Progenitor cell of endocrine pancreas (in vitro differentiated cells): ENCODE measurements at regions not wholly inside any gene's neighbourhood (a gene's known extent, or its start where the extent isn't known, plus 50 kb on each side); places are given as distances from the start of the nearest gene placed in this dataset.
"Not testable (repeated sequence)": the region's sequence is repeated elsewhere in the genome, so short reads cannot be mapped to it uniquely, and the experiment has no call there.

Experiments
- DNase-seq: peaks from one replicate; pipeline ENCODE4 v3.0.0; 2021; ENCODE audit warnings: low spot score; ENCODE audit not compliant: unreplicated experiment
- H3K27ac Mint-ChIP-seq: 2 replicates; pipeline ENCODE4 v1.8.0; 2021; ENCODE audit warnings: mild to moderate bottlenecking, moderate library complexity, mixed read lengths
- H3K27me3 Mint-ChIP-seq: 2 replicates; pipeline ENCODE4 v1.8.0; 2021; ENCODE audit warnings: mixed read lengths
- H3K36me3 Mint-ChIP-seq: 2 replicates; pipeline ENCODE4 v1.8.0; 2022; ENCODE audit warnings: mixed read lengths; ENCODE audit not compliant: insufficient read depth
- H3K4me1 Mint-ChIP-seq: 2 replicates; pipeline ENCODE4 v1.8.0; 2021; ENCODE audit warnings: low read depth, mixed read lengths
- H3K4me3 Mint-ChIP-seq: 2 replicates; pipeline ENCODE4 v1.8.0; 2021; ENCODE audit warnings: low read depth, mild to moderate bottlenecking, moderate library complexity, mixed read lengths
- H3K9me3 Mint-ChIP-seq: 2 replicates; pipeline ENCODE4 v1.8.0; 2021; ENCODE audit warnings: low read depth, mixed read lengths
- TF ChIP-seq, protein P1 (sequence below): fragments of 200-600 bp; sonication (generic); IDR thresholded peaks from one replicate; pipeline ENCODE4 v1.5.0; 2021; ENCODE audit warnings: antibody characterized with exemption, mild to moderate bottlenecking; ENCODE audit not compliant: unreplicated experiment

DNA sequence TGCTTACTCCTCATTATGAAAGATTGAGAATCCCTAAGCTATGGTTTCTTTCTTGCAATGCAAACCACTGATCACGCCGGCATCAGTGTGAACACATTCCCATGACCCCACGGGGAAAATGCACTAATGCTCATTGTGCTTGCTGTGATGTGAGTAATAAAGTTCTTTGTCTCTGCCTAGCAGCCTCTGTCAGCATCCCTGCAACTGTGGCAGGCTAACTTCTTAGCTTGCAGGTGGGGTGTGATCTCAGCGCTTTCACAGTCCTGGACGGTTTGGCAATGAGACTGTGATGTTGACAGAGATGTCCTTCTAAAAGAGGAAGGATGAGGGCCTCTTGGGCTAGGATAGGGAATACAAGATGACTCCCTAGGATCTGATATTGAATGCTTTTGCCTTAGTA lies 1218.7 kb downstream of the EFNA5 start:
- Mint-ChIP-seq H3K4me1 (no peaks in the 10 kb centered on the region), H3K27me3 (no peaks in the 10 kb centered on the region), H3K9me3 (peaks cover 3% of the 10 kb centered on the region), H3K27ac (no peak overlapping the region), H3K4me3 (no peak overlapping the region), H3K36me3 (no peaks in the 10 kb centered on the region)
- TF ChIP-seq, protein P1, sequence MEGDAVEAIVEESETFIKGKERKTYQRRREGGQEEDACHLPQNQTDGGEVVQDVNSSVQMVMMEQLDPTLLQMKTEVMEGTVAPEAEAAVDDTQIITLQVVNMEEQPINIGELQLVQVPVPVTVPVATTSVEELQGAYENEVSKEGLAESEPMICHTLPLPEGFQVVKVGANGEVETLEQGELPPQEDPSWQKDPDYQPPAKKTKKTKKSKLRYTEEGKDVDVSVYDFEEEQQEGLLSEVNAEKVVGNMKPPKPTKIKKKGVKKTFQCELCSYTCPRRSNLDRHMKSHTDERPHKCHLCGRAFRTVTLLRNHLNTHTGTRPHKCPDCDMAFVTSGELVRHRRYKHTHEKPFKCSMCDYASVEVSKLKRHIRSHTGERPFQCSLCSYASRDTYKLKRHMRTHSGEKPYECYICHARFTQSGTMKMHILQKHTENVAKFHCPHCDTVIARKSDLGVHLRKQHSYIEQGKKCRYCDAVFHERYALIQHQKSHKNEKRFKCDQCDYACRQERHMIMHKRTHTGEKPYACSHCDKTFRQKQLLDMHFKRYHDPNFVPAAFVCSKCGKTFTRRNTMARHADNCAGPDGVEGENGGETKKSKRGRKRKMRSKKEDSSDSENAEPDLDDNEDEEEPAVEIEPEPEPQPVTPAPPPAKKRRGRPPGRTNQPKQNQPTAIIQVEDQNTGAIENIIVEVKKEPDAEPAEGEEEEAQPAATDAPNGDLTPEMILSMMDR: no peak
- no peak for DNase-seq

DNA sequence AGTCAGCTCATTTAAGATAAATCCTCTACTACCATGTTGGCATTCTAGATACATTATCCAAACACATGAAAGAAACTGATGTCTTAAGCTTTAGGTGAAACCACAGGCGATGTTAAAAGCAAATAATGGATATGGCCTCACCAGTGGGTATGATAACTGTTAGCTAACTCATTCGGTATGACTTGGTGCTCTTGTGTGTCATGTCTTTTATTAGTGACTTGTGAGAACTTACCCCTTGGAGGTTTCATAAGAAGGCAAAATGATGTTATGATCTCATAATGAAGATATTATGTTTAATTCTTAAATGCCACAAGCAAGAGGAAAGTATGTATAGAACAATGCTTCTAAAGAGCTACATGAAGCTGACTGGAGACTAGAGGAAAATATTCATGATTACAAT lies 1227.0 kb downstream of the EFNA5 start:
- no peak overlapping the region for H3K4me3 Mint-ChIP-seq

DNA sequence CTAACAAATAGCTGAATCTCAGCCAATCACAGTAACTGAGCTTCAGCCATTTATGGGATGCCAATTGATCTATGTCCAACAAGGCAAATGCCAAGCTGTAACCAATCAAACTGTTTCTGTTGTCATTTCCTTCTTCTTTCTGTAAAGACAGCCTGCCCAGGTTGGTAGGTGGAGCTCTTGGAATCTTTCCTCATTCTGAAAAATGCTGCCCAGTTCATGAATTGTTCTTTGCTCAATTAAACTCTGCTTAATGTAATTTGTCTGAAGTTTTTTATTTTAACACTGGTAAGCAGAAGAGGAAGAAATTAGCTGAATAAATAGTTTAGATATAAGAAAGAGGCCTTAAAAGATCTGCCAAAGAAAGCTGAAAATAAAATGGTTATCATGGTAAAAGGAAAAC lies 1235.6 kb downstream of the EFNA5 start:
- H3K4me3 Mint-ChIP-seq: no peak overlapping the region
- H3K4me1 Mint-ChIP-seq: no peaks in the 10 kb centered on the region
- TF ChIP-seq, protein P1: no peak
- peaks cover 2% of the 10 kb centered on the region for H3K36me3 Mint-ChIP-seq
- H3K9me3 Mint-ChIP-seq: peaks cover 10% of the 10 kb centered on the region
- DNase-seq: no peak
- no peaks in the 10 kb centered on the region for H3K27me3 Mint-ChIP-seq
- no peak overlapping the region for H3K27ac Mint-ChIP-seq

More for the DNA sequence above, 1227.0 kb downstream of the EFNA5 start:
- H3K27me3 Mint-ChIP-seq: no peaks in the 10 kb centered on the region
- H3K9me3 Mint-ChIP-seq: peaks cover 3% of the 10 kb centered on the region
- DNase-seq: no peak
- no peak overlapping the region for H3K27ac Mint-ChIP-seq
- no peaks in the 10 kb centered on the region for H3K36me3 Mint-ChIP-seq
- peaks cover 2% of the 10 kb centered on the region for H3K4me1 Mint-ChIP-seq
- TF ChIP-seq, protein P1: no peak

DNA sequence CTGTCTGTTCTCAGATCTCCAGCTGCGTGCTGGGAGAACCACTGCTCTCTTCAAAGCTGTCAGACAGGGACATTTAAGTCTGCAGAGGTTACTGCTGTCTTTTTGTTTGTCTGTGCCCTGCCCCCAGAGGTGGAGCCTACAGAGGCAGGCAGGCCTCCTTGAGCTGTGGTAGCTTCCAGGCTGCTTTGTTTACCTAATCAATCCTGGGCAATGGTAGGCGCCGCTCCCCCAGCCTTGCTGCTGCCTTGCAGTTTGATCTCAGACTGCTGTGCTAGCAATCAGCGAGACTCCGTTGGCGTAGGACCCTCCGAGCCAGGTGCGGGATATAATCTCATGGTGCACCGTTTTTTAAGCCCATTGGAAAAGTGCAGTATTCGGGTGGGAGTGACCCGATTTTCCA lies 1240.0 kb downstream of the EFNA5 start:
- H3K9me3 Mint-ChIP-seq: peaks cover 17% of the 10 kb centered on the region
- H3K4me1 Mint-ChIP-seq, H3K36me3 Mint-ChIP-seq, H3K27me3 Mint-ChIP-seq, DNase-seq, H3K27ac Mint-ChIP-seq, H3K4me3 Mint-ChIP-seq: not testable (repeated sequence)

DNA sequence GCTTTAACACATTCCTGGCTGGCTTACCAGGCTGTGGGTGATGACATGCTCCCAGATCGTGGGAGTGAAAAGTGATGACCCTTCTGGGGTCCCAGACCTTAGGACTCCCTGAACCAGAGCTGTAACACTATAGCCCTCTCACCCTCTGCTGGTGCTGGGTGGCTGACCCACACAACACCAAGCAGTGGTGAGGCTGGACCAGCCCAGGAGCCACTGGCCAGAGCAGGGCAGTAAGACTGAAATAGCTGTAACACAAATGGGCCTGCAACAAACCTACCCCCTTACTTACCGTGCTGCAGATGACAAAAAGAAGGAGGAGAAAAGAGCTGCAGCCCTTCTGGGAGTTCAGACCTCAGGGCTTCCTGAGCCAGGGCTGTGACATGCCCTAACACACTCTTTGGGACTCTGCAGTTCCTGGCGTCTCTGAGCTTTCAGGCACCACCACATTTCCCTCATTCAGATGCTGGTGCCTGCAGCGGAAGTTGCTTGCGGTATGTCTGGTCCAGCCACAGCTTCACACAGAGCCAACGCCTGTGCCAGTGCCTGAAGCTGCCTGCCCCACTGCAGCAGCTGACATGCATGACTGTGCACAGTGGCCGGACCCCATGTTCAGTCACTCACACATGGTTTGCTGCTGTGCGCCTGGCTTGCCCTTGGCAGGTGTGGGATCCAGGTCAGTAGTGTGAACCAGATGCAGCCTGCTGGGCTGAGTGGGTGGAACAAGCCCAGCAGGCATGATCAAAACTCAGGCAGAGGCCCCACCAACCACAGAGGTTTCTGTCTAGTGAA lies 1247.4 kb downstream of the EFNA5 start:
- no peaks in the 10 kb centered on the region for H3K27me3 Mint-ChIP-seq
- no peaks in the 10 kb centered on the region for H3K9me3 Mint-ChIP-seq
- TF ChIP-seq, protein P1: no peak
- H3K36me3 Mint-ChIP-seq: no peaks in the 10 kb centered on the region
- no peak for DNase-seq
- H3K4me1 Mint-ChIP-seq: no peaks in the 10 kb centered on the region
- no peak overlapping the region for H3K27ac Mint-ChIP-seq
- no peak overlapping the region for H3K4me3 Mint-ChIP-seq

DNA sequence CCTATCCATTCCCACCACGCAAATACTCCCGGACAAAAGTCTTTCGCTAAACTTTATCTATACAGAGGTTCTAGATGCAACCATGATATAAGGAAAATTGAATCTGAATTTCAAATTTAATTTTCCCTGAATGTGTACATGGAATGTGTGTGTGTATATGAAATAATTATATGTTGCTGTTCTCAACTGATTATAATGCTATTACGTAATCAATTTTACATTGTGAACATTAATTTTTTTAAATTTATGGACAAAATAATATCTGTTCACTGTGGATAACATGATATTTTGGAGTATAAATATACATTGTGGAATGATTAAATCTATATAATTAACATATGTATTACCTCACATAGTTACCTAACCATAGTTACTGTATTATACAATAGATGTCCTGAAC lies 1250.6 kb downstream of the EFNA5 start:
- Mint-ChIP-seq H3K4me1 (no peaks in the 10 kb centered on the region), H3K4me3 (no peak overlapping the region), H3K36me3 (no peaks in the 10 kb centered on the region), H3K27me3 (peaks cover 3% of the 10 kb centered on the region), H3K27ac (no peak overlapping the region), H3K9me3 (no peaks in the 10 kb centered on the region)
- TF ChIP-seq, protein P1: no peak
- no peak for DNase-seq
